ENCODE measurements at regions not wholly inside any gene's neighbourhood (a gene's known extent, or its start where the extent isn't known, plus 50 kb on each side); places are given as distances from the start of the nearest gene placed in this dataset.

DNA sequence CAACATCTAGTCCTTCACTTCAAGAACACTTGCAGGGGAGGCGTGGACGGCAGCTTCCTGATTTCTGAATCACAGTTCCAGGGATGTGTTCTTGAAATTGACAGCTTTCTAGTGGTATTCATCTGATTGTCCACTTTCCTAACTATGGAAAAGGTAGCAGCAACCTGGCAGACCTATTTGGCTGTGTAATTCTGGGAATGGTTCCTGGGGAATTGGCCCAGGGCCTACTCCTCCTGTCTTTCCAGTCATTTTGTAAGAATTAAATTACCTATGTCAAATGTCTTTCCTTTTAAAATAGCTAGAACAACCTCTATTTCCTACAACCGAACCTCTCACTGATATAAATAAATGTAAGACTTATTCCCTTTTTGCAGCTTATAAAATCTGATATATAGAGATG, 85.5 kb upstream of the RSPO3 start:
- H4K20me1 ChIP-seq (ENCODE audit: insufficient read depth, low read length, poor library complexity, severe bottlenecking) = no peaks in the 10 kb centered on the region
- TF ChIP-seq, protein P1, sequence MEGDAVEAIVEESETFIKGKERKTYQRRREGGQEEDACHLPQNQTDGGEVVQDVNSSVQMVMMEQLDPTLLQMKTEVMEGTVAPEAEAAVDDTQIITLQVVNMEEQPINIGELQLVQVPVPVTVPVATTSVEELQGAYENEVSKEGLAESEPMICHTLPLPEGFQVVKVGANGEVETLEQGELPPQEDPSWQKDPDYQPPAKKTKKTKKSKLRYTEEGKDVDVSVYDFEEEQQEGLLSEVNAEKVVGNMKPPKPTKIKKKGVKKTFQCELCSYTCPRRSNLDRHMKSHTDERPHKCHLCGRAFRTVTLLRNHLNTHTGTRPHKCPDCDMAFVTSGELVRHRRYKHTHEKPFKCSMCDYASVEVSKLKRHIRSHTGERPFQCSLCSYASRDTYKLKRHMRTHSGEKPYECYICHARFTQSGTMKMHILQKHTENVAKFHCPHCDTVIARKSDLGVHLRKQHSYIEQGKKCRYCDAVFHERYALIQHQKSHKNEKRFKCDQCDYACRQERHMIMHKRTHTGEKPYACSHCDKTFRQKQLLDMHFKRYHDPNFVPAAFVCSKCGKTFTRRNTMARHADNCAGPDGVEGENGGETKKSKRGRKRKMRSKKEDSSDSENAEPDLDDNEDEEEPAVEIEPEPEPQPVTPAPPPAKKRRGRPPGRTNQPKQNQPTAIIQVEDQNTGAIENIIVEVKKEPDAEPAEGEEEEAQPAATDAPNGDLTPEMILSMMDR (conservative IDR thresholded peaks at IDR 0.05; ENCODE audit: low read length) = no peak
- no peaks in the 10 kb centered on the region for H3K4me1 ChIP-seq (ENCODE audit: insufficient read depth, low read length, poor library complexity, severe bottlenecking)
- H3K9me3 ChIP-seq (ENCODE audit: insufficient read depth, low read depth, low read length) = no peaks in the 10 kb centered on the region
- H3K36me3 ChIP-seq (ENCODE audit: insufficient read depth, low read length) = no peaks in the 10 kb centered on the region
- H3K27me3 ChIP-seq (ENCODE audit: insufficient read depth, low read length, poor library complexity, severe bottlenecking) = no peaks in the 10 kb centered on the region
- H3K4me3 ChIP-seq (ENCODE audit: low read length, poor library complexity, severe bottlenecking) = no peak overlapping the region
- no peaks in the 10 kb centered on the region for H3K9me2 ChIP-seq (replicated peaks; ENCODE audit: low read depth, low read length)
- H3K4me2 ChIP-seq (ENCODE audit: low read depth, low read length, poor library complexity, severe bottlenecking) = no peak overlapping the region
- H2AFZ ChIP-seq (ENCODE audit: low read length) = no peak overlapping the region
- H3F3A ChIP-seq (ENCODE audit: low read depth) = no peaks in the 10 kb centered on the region
- no peaks in the 10 kb centered on the region for H3K79me2 ChIP-seq (ENCODE audit: insufficient read depth, low read length)
- no peak overlapping the region for H3K9ac ChIP-seq (ENCODE audit: low read depth, low read length, poor library complexity, severe bottlenecking)

DNA sequence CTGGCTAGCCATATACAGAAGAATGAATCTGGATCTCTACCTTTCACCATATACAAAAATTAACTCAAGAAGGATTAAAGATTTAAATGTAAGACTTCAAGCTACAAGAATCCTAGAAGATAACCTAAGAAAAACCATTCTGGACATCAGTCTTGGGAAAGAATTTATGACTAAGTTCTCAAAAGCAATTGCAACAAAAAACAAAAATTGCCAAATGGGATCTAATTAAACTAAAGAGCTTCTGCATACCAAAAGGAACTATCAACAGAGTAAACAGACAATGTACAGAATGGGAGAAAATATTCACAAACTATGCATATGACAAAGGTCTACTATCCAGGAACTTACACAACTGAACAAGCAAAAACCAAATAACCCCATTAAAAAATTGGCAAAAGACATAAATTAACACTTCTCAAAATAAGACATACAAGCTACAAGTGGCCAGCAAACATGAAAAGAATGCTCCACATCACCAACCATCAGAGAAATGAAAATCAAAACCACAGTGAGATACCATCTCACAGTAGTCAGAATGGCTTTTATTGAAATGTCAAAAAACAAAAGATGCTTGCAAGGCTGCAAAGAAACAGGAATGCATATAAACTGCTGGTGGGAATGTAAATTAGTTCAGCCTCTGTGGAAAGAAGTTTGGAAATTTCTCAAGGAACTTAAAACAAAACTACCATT, 66.8 kb upstream of the RSPO3 start:
- Histone ChIP-seq H3F3A (ENCODE audit: low read depth) (no peaks in the 10 kb centered on the region), H3K9me2 (replicated peaks; ENCODE audit: low read depth, low read length) (no peaks in the 10 kb centered on the region), H2AFZ (ENCODE audit: low read length) (no peak overlapping the region), H3K4me3 (ENCODE audit: low read length, poor library complexity, severe bottlenecking) (no peak overlapping the region), H3K27me3 (ENCODE audit: insufficient read depth, low read length, poor library complexity, severe bottlenecking) (no peaks in the 10 kb centered on the region), H3K4me1 (ENCODE audit: insufficient read depth, low read length, poor library complexity, severe bottlenecking) (peaks cover 20% of the 10 kb centered on the region), H3K9me3 (ENCODE audit: insufficient read depth, low read depth, low read length) (no peaks in the 10 kb centered on the region), H3K36me3 (ENCODE audit: insufficient read depth, low read length) (no peaks in the 10 kb centered on the region), H3K4me2 (ENCODE audit: low read depth, low read length, poor library complexity, severe bottlenecking) (no peak overlapping the region), H3K9ac (ENCODE audit: low read depth, low read length, poor library complexity, severe bottlenecking) (no peak overlapping the region), H3K79me2 (ENCODE audit: insufficient read depth, low read length) (no peaks in the 10 kb centered on the region), H4K20me1 (ENCODE audit: insufficient read depth, low read length, poor library complexity, severe bottlenecking) (no peaks in the 10 kb centered on the region)
- TF ChIP-seq, protein P1 (conservative IDR thresholded peaks at IDR 0.05; ENCODE audit: low read length) = no peak
- no peak for TF ChIP-seq EZH2phosphoT487 (IDR thresholded peaks at IDR 0.05; ENCODE audit: borderline replicate concordance)

DNA sequence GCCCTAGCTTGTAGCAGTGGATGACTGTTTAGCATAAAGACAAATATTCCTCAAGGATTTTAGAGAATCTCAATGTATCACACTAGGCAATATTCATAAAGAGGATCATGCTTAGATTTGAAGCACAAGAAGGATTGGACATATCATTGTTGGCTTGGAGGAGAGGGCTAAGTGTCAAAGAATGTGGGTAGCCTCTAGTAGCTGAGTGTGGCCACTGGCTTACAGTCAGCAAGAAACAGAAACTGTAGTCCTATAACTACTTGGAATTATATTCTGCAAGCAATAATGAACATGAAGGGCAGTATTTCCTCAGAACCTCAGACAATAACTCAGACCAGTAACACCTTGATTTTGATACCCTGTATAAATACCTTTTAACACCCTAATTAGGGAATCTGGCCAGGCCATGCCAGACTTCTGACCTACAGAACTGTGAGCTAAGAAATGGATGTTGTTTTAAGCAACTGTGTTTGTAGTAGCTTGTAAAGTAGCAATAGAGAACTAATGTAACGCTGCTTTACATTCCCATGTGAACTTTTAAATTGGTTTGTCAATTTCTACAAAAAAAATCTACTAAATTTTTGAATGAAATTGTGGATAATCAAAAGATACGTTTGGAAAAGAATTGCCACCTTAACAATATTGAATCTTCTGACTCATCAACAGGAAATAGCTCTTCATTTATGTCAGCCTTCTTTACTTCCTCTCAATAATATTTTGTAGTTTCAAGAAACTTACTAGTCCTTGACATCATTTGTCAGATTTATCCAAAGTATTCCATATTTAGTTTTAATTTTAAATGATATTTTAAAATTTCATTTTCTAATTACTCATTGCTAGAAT, 65.2 kb upstream of the RSPO3 start:
- no peaks in the 10 kb centered on the region for H3K36me3 ChIP-seq (ENCODE audit: insufficient read depth, low read length)
- no peaks in the 10 kb centered on the region for H3K9me2 ChIP-seq (replicated peaks; ENCODE audit: low read depth, low read length)
- H2AFZ ChIP-seq (ENCODE audit: low read length) = no peak overlapping the region
- no peaks in the 10 kb centered on the region for H3K79me2 ChIP-seq (ENCODE audit: insufficient read depth, low read length)
- TF ChIP-seq, protein P1 (conservative IDR thresholded peaks at IDR 0.05; ENCODE audit: low read length) = no peak
- no peak for TF ChIP-seq EZH2phosphoT487 (IDR thresholded peaks at IDR 0.05; ENCODE audit: borderline replicate concordance)
- no peaks in the 10 kb centered on the region for H3K27me3 ChIP-seq (ENCODE audit: insufficient read depth, low read length, poor library complexity, severe bottlenecking)
- H4K20me1 ChIP-seq (ENCODE audit: insufficient read depth, low read length, poor library complexity, severe bottlenecking) = no peaks in the 10 kb centered on the region
- H3F3A ChIP-seq (ENCODE audit: low read depth) = no peaks in the 10 kb centered on the region
- H3K9me3 ChIP-seq (ENCODE audit: insufficient read depth, low read depth, low read length) = no peaks in the 10 kb centered on the region
- peaks cover 20% of the 10 kb centered on the region for H3K4me1 ChIP-seq (ENCODE audit: insufficient read depth, low read length, poor library complexity, severe bottlenecking)
- H3K4me2 ChIP-seq (ENCODE audit: low read depth, low read length, poor library complexity, severe bottlenecking) = no peak overlapping the region
- no peak overlapping the region for H3K9ac ChIP-seq (ENCODE audit: low read depth, low read length, poor library complexity, severe bottlenecking)
- no peak overlapping the region for H3K4me3 ChIP-seq (ENCODE audit: low read length, poor library complexity, severe bottlenecking)
